Neuron (in vitro differentiated cells): ENCODE measurements at regions not wholly inside any gene's neighbourhood (a gene's known extent, or its start where the extent isn't known, plus 50 kb on each side); places are given as distances from the start of the nearest gene placed in this dataset.

Experiments
- H2AFZ ChIP-seq: one replicate; pipeline ENCODE4 v1.6.1; 2013; ENCODE audit warnings: low read depth, mild to moderate bottlenecking, inconsistent platforms, low read length, moderate library complexity
- H3K27me3 ChIP-seq: one replicate; pipeline ENCODE4 v1.6.1; 2013; ENCODE audit warnings: low read length; ENCODE audit not compliant: insufficient read depth
- H3K36me3 ChIP-seq: one replicate; pipeline ENCODE4 v1.6.1; 2013; ENCODE audit warnings: low read length; ENCODE audit not compliant: insufficient read depth
- H3K4me1 ChIP-seq: one replicate; pipeline ENCODE4 v1.6.1; 2013; ENCODE audit warnings: low read length; ENCODE audit not compliant: insufficient read depth
- H3K4me3 ChIP-seq: 2 replicates; pipeline ENCODE4 v1.5.1; 2013; ENCODE audit warnings: mild to moderate bottlenecking, low read length, moderate library complexity
- H3K9me3 ChIP-seq: one replicate; pipeline ENCODE4 v1.6.1; 2013; ENCODE audit warnings: low read length

- Histone ChIP-seq H3K27me3 (no peaks in the 10 kb centered on the region), H3K4me1 (no peaks in the 10 kb centered on the region), H3K4me3 (no peak overlapping the region), H3K36me3 (no peaks in the 10 kb centered on the region), H2AFZ (no peak overlapping the region), H3K9me3 (peaks cover 7% of the 10 kb centered on the region)
Observed at GRCh38 chr13:104477261-104477660, 1411.0 kb upstream of the SLC10A2 start.

- Histone ChIP-seq H3K27me3 (no peaks in the 10 kb centered on the region), H3K4me1 (no peaks in the 10 kb centered on the region), H2AFZ (no peak overlapping the region), H3K9me3 (no peaks in the 10 kb centered on the region), H3K4me3 (no peak overlapping the region), H3K36me3 (no peaks in the 10 kb centered on the region)
Observed at GRCh38 chr13:104473936-104474335, 1407.7 kb upstream of the SLC10A2 start.

GRCh38 chr13:104466016-104466415 is 1399.8 kb upstream of the SLC10A2 start:
- no peak overlapping the region for H3K4me3 ChIP-seq
- peaks cover 2% of the 10 kb centered on the region for H3K9me3 ChIP-seq
- H3K27me3 ChIP-seq, result no peaks in the 10 kb centered on the region
- peaks cover 4% of the 10 kb centered on the region for H3K4me1 ChIP-seq
- H3K36me3 ChIP-seq, result no peaks in the 10 kb centered on the region
- H2AFZ ChIP-seq, result no peak overlapping the region

GRCh38 chr13:104461049-104461448 is 1394.8 kb upstream of the SLC10A2 start:
- no peaks in the 10 kb centered on the region for H3K27me3 ChIP-seq
- peaks cover 10% of the 10 kb centered on the region for H3K4me1 ChIP-seq
- H2AFZ ChIP-seq, result no peak overlapping the region
- no peaks in the 10 kb centered on the region for H3K36me3 ChIP-seq
- H3K4me3 ChIP-seq, result no peak overlapping the region
- H3K9me3 ChIP-seq, result peaks cover 2% of the 10 kb centered on the region

- peaks cover 2% of the 10 kb centered on the region for H3K9me3 ChIP-seq
- H3K4me3 ChIP-seq, result no peak overlapping the region
- H3K27me3 ChIP-seq, result no peaks in the 10 kb centered on the region
- H3K36me3 ChIP-seq, result no peaks in the 10 kb centered on the region
- peaks cover 10% of the 10 kb centered on the region for H3K4me1 ChIP-seq
- H2AFZ ChIP-seq, result no peak overlapping the region
Observed at GRCh38 chr13:104460554-104460953, 1394.3 kb upstream of the SLC10A2 start.

- Histone ChIP-seq H2AFZ (no peak overlapping the region), H3K9me3 (peaks cover 5% of the 10 kb centered on the region), H3K4me3 (no peak overlapping the region), H3K4me1 (no peaks in the 10 kb centered on the region), H3K36me3 (no peaks in the 10 kb centered on the region), H3K27me3 (no peaks in the 10 kb centered on the region)
Observed at GRCh38 chr13:104450006-104450405, 1383.8 kb upstream of the SLC10A2 start.

GRCh38 chr13:104447348-104447747 is 1381.1 kb upstream of the SLC10A2 start:
- peaks cover 5% of the 10 kb centered on the region for H3K9me3 ChIP-seq
- H3K27me3 ChIP-seq, result no peaks in the 10 kb centered on the region
- no peak overlapping the region for H3K4me3 ChIP-seq
- no peaks in the 10 kb centered on the region for H3K4me1 ChIP-seq
- H3K36me3 ChIP-seq, result no peaks in the 10 kb centered on the region
- no peak overlapping the region for H2AFZ ChIP-seq

GRCh38 chr13:104442536-104442935 is 1376.3 kb upstream of the SLC10A2 start:
- Histone ChIP-seq H2AFZ (no peak overlapping the region), H3K27me3 (no peaks in the 10 kb centered on the region), H3K4me1 (no peaks in the 10 kb centered on the region), H3K36me3 (no peaks in the 10 kb centered on the region), H3K9me3 (no peaks in the 10 kb centered on the region), H3K4me3 (no peak overlapping the region)

- Histone ChIP-seq H3K27me3 (no peaks in the 10 kb centered on the region), H3K4me1 (no peaks in the 10 kb centered on the region), H3K36me3 (no peaks in the 10 kb centered on the region), H3K4me3 (no peak overlapping the region), H3K9me3 (no peaks in the 10 kb centered on the region), H2AFZ (no peak overlapping the region)
Observed at GRCh38 chr13:104436555-104436954, 1370.3 kb upstream of the SLC10A2 start.

- Histone ChIP-seq H3K9me3 (no peaks in the 10 kb centered on the region), H3K36me3 (no peaks in the 10 kb centered on the region), H3K4me1 (no peaks in the 10 kb centered on the region), H3K27me3 (no peaks in the 10 kb centered on the region), H2AFZ (no peak overlapping the region), H3K4me3 (no peak overlapping the region)
Observed at GRCh38 chr13:104431895-104432294, 1365.7 kb upstream of the SLC10A2 start.

- no peak overlapping the region for H3K4me3 ChIP-seq
- no peaks in the 10 kb centered on the region for H3K9me3 ChIP-seq
- no peak overlapping the region for H2AFZ ChIP-seq
- H3K4me1 ChIP-seq, result no peaks in the 10 kb centered on the region
- no peaks in the 10 kb centered on the region for H3K36me3 ChIP-seq
- no peaks in the 10 kb centered on the region for H3K27me3 ChIP-seq
Observed at GRCh38 chr13:104426435-104426834, 1360.2 kb upstream of the SLC10A2 start.

GRCh38 chr13:104422668-104423067 is 1356.5 kb upstream of the SLC10A2 start:
- H3K9me3 ChIP-seq, result no peaks in the 10 kb centered on the region
- H3K27me3 ChIP-seq, result no peaks in the 10 kb centered on the region
- no peak overlapping the region for H2AFZ ChIP-seq
- no peak overlapping the region for H3K4me3 ChIP-seq
- H3K36me3 ChIP-seq, result no peaks in the 10 kb centered on the region
- H3K4me1 ChIP-seq, result no peaks in the 10 kb centered on the region

- H3K9me3 ChIP-seq, result no peaks in the 10 kb centered on the region
- no peak overlapping the region for H3K4me3 ChIP-seq
- H2AFZ ChIP-seq, result no peak overlapping the region
- H3K4me1 ChIP-seq, result no peaks in the 10 kb centered on the region
- no peaks in the 10 kb centered on the region for H3K27me3 ChIP-seq
- no peaks in the 10 kb centered on the region for H3K36me3 ChIP-seq
Observed at GRCh38 chr13:104416973-104417372, 1350.8 kb upstream of the SLC10A2 start.

GRCh38 chr13:104414771-104415170 is 1348.6 kb upstream of the SLC10A2 start:
- H3K4me3 ChIP-seq, result no peak overlapping the region
- H2AFZ ChIP-seq, result no peak overlapping the region
- H3K4me1 ChIP-seq, result no peaks in the 10 kb centered on the region
- no peaks in the 10 kb centered on the region for H3K9me3 ChIP-seq
- no peaks in the 10 kb centered on the region for H3K27me3 ChIP-seq
- no peaks in the 10 kb centered on the region for H3K36me3 ChIP-seq
